ENCODE measurements at regions not wholly inside any gene's neighbourhood (a gene's known extent, or its start where the extent isn't known, plus 50 kb on each side); places are given as distances from the start of the nearest gene placed in this dataset.

GRCh38 chr14:61603736-61604135 is 91.6 kb upstream of the HIF1A start:
- Histone ChIP-seq H3K9me3 (ENCODE audit: control insufficient read depth, low read depth, low read length) (no peaks in the 10 kb centered on the region), H3K4me3 (ENCODE audit: control insufficient read depth in 2 of 3, extremely low read depth in 1 of 3, insufficient read depth in 2 of 3, low read depth in 1 of 3, low read length in 3 of 3) (no peak overlapping the region), H2AFZ (ENCODE audit: control insufficient read depth, low read length) (no peak overlapping the region), H3K4me1 (ENCODE audit: control insufficient read depth, extremely low read depth, insufficient read depth, low read length) (no peaks in the 10 kb centered on the region), H3K36me3 (ENCODE audit: control insufficient read depth in 2 of 2, extremely low read depth in 1 of 2, insufficient read depth in 2 of 2, low read length in 2 of 2) (no peaks in the 10 kb centered on the region), H3K4me2 (ENCODE audit: control insufficient read depth, extremely low read depth, insufficient read depth, low read depth, low read length) (no peak overlapping the region), H3K27me3 (ENCODE audit: control insufficient read depth, extremely low read depth, insufficient read depth, low read length) (no peaks in the 10 kb centered on the region), H3K9ac (ENCODE audit: control insufficient read depth, extremely low read depth, insufficient read depth, low read length) (no peak overlapping the region), H3K79me2 (ENCODE audit: control insufficient read depth, insufficient read depth, low read length) (no peaks in the 10 kb centered on the region), H3K9me1 (ENCODE audit: control insufficient read depth, extremely low read depth, insufficient read depth, low read length) (no peaks in the 10 kb centered on the region), H4K20me1 (ENCODE audit: control insufficient read depth, extremely low read depth, insufficient read depth, low read length) (no peaks in the 10 kb centered on the region), H3K27ac (ENCODE audit: control insufficient read depth, insufficient read depth, low read length) (no peak overlapping the region)
- FAIRE-seq (no peak), DNase-seq (ENCODE audit: low read depth, low spot score) (no peak)
- dilution Hi-C loops (cut with MboI; ENCODE audit: extremely low pct_ligation_motif_present, low sequenced_read_pairs) = no loop called here
- TF ChIP-seq CTCF (optimal IDR thresholded peaks at IDR 0.05 in 1 of 3, IDR thresholded peaks at IDR 0.05 in 1 of 3, conservative IDR thresholded peaks at IDR 0.05 in 1 of 3; ENCODE audit: extremely low read depth in 1 of 3, insufficient read depth in 2 of 3, low read length in 3 of 3) (no peak), EZH2 (IDR thresholded peaks at IDR 0.05; ENCODE audit: low read length) (no peak)

GRCh38 chr14:61607570-61608244 is 87.6 kb upstream of the HIF1A start:
- no peaks in the 10 kb centered on the region for H3K9me1 ChIP-seq (ENCODE audit: control insufficient read depth, extremely low read depth, insufficient read depth, low read length)
- no peaks in the 10 kb centered on the region for H3K9me3 ChIP-seq (ENCODE audit: control insufficient read depth, low read depth, low read length)
- H3K4me2 ChIP-seq (ENCODE audit: control insufficient read depth, extremely low read depth, insufficient read depth, low read depth, low read length) = no peak overlapping the region
- no peak overlapping the region for H3K4me3 ChIP-seq (ENCODE audit: control insufficient read depth in 2 of 3, extremely low read depth in 1 of 3, insufficient read depth in 2 of 3, low read depth in 1 of 3, low read length in 3 of 3)
- H3K4me1 ChIP-seq (ENCODE audit: control insufficient read depth, extremely low read depth, insufficient read depth, low read length) = no peaks in the 10 kb centered on the region
- H2AFZ ChIP-seq (ENCODE audit: control insufficient read depth, low read length) = no peak overlapping the region
- H3K27me3 ChIP-seq (ENCODE audit: control insufficient read depth, extremely low read depth, insufficient read depth, low read length) = no peaks in the 10 kb centered on the region
- DNase-seq (ENCODE audit: low read depth, low spot score) (no peak), FAIRE-seq (no peak)
- no peak overlapping the region for H3K9ac ChIP-seq (ENCODE audit: control insufficient read depth, extremely low read depth, insufficient read depth, low read length)
- H3K79me2 ChIP-seq (ENCODE audit: control insufficient read depth, insufficient read depth, low read length) = no peaks in the 10 kb centered on the region
- dilution Hi-C loops (cut with MboI; ENCODE audit: extremely low pct_ligation_motif_present, low sequenced_read_pairs) = no loop called here
- H4K20me1 ChIP-seq (ENCODE audit: control insufficient read depth, extremely low read depth, insufficient read depth, low read length) = no peaks in the 10 kb centered on the region
- no peaks in the 10 kb centered on the region for H3K36me3 ChIP-seq (ENCODE audit: control insufficient read depth in 2 of 2, extremely low read depth in 1 of 2, insufficient read depth in 2 of 2, low read length in 2 of 2)
- TF ChIP-seq EZH2 (IDR thresholded peaks at IDR 0.05; ENCODE audit: low read length) (no peak), CTCF (optimal IDR thresholded peaks at IDR 0.05 in 1 of 3, IDR thresholded peaks at IDR 0.05 in 1 of 3, conservative IDR thresholded peaks at IDR 0.05 in 1 of 3; ENCODE audit: extremely low read depth in 1 of 3, insufficient read depth in 2 of 3, low read length in 3 of 3) (no peak)
- no peak overlapping the region for H3K27ac ChIP-seq (ENCODE audit: control insufficient read depth, insufficient read depth, low read length)
